ENCODE measurements at regions not wholly inside any gene's neighbourhood (a gene's known extent, or its start where the extent isn't known, plus 50 kb on each side); places are given as distances from the start of the nearest gene placed in this dataset.

GRCh38 chrX:117120700-117121099, 657.9 kb upstream of the CT83 start:
- TF ChIP-seq YY1 (IDR thresholded peaks at IDR 0.05; ENCODE audit: extremely low read depth, insufficient replicate concordance, low read depth, low read length) (no peak), EZH2phosphoT487 (IDR thresholded peaks at IDR 0.05; ENCODE audit: borderline replicate concordance) (no peak), CTCF (IDR thresholded peaks at IDR 0.05 in 2 of 3, conservative IDR thresholded peaks at IDR 0.05 in 1 of 3; ENCODE audit: borderline replicate concordance in 1 of 3, insufficient read depth in 1 of 3, low read depth in 2 of 3, low read length in 2 of 3) (no peak), EZH2 (IDR thresholded peaks at IDR 0.05) (no peak), RAD21 (IDR thresholded peaks at IDR 0.05; ENCODE audit: low read depth) (no peak), FOSL1 (IDR thresholded peaks at IDR 0.05; ENCODE audit: low read depth) (no peak), POLR2AphosphoS5 (IDR thresholded peaks at IDR 0.05; ENCODE audit: low read depth, low read length) (no peak), SRF (IDR thresholded peaks at IDR 0.05; ENCODE audit: low read depth) (no peak), ATF3 (IDR thresholded peaks at IDR 0.05) (no peak), ZBTB33 (IDR thresholded peaks at IDR 0.05; ENCODE audit: extremely low read depth, insufficient replicate concordance, low read length) (no peak), POLR2A (IDR thresholded peaks at IDR 0.05; ENCODE audit: borderline replicate concordance, extremely low read depth, insufficient read depth, insufficient read length) (no peak), ZNF274 (IDR thresholded peaks at IDR 0.05; ENCODE audit: low read depth, low read length) (no peak)

Measured in HCT116 (cell line).